Choroid plexus epithelial cell (primary cell): ENCODE measurements at regions not wholly inside any gene's neighbourhood (a gene's known extent, or its start where the extent isn't known, plus 50 kb on each side); places are given as distances from the start of the nearest gene placed in this dataset.

ENCODE experiments used
- DNase-seq: peaks from one replicate; pipeline ENCODE4 v3.0.0-alpha.2; 2010; ENCODE audit warnings: low read depth
- H3K4me3 ChIP-seq: 2 replicates; pipeline ENCODE4 v1.5.1; 2011; ENCODE audit warnings: low read depth, mild to moderate bottlenecking, control low read depth, low read length, moderate library complexity
- CTCF ChIP-seq: conservative IDR thresholded peaks from 2 replicates; pipeline ENCODE4 v1.5.1; 2011; ENCODE audit warnings: low read depth, mild to moderate bottlenecking, control low read depth, inconsistent platforms, low read length, moderate library complexity

- H3K4me3 ChIP-seq = no peak overlapping the region
- no peak for TF ChIP-seq CTCF
- no peak for DNase-seq
These were observed 294.5 kb upstream of the NRIP1 start for GRCh38 chr21:15359251-15359650.

- no peak for TF ChIP-seq CTCF
- DNase-seq = no peak
- no peak overlapping the region for H3K4me3 ChIP-seq
These were observed 297.7 kb upstream of the NRIP1 start for GRCh38 chr21:15362458-15362857.

GRCh38 chr21:15363921-15364320 lies 299.1 kb upstream of the NRIP1 start:
- no peak for TF ChIP-seq CTCF
- no peak overlapping the region for H3K4me3 ChIP-seq
- DNase-seq = peak; percentile 41

GRCh38 chr21:15365751-15366392 lies 301.1 kb upstream of the NRIP1 start:
- no peak for TF ChIP-seq CTCF
- DNase-seq = no peak

GRCh38 chr21:15366555-15366954 lies 301.8 kb upstream of the NRIP1 start:
- H3K4me3 ChIP-seq = no peak overlapping the region
- TF ChIP-seq CTCF = no peak
- no peak for DNase-seq

More at GRCh38 chr21:15365751-15366392, 301.1 kb upstream of the NRIP1 start:
- no peak overlapping the region for H3K4me3 ChIP-seq

- DNase-seq = no peak
- H3K4me3 ChIP-seq = no peak overlapping the region
- TF ChIP-seq CTCF = no peak
These were observed 302.3 kb upstream of the NRIP1 start for GRCh38 chr21:15367061-15367626.

GRCh38 chr21:15370462-15370975 lies 305.7 kb upstream of the NRIP1 start:
- H3K4me3 ChIP-seq = no peak overlapping the region
- TF ChIP-seq CTCF = no peak
- DNase-seq = no peak
